K562 (cell line): ENCODE measurements at regions not wholly inside any gene's neighbourhood (a gene's known extent, or its start where the extent isn't known, plus 50 kb on each side); places are given as distances from the start of the nearest gene placed in this dataset.

Source experiments
- ATAC-seq: fragments of 200-7000 bp; cut with Tn5 transposase; 3 replicates; pipeline ENCODE4 v1.9.1; 2020; ENCODE audit warnings: moderate library complexity
- BruUV-seq: library from RNA; stranded (reverse); fragments of 400-500 nt; replicated peaks from 2 replicates; lab custom pipeline; 2021; lab: Mats Ljungman, UMichigan
- CTCF ChIA-PET: fragments of 300-600 bp; formaldehyde crosslinking; extraction: SDS; loops from one replicate; lab custom pipeline; 2021; ENCODE audit warnings: low intra/inter-chr PET ratio; lab: Yijun Ruan, JAX
- POLR2A ChIA-PET: fragments of 300-600, 350-650 bp; sonication (Branson Sonifier 250); formaldehyde crosslinking; extraction: SDS; loops from one replicate; lab custom pipeline; 2021; ENCODE audit warnings: antibody characterized with exemption, inconsistent platforms; lab: Yijun Ruan, JAX
- DNase-seq, 4 experiments: peaks; one replicate each; pipeline versions ENCODE4 v3.0.0 to v3.0.0-alpha.2; 2011 to 2018; ENCODE audit warnings: low spot score in 3 of 4, mixed read lengths in 3 of 4; ENCODE audit errors: extremely low read depth in 1 of 4
- FAIRE-seq: peaks from 2 replicates; lab custom pipeline; 2011; peaks lifted over from hg19 to GRCh38; lab: Jason Lieb, UNC
- H2AFZ ChIP-seq: 2 replicates; pipeline ENCODE4 v1.6.0; 2011; ENCODE audit warnings: low read depth, low read length, control low read depth, inconsistent platforms
- H3K27ac ChIP-seq: fragments of 200-600 bp; 3 replicates; pipeline ENCODE4 v1.8.0; 2011; ENCODE audit warnings: low read depth, mild to moderate bottlenecking, control low read depth, inconsistent platforms, low read length, moderate library complexity, mixed read lengths; ENCODE audit errors: extremely low read depth
- H3K27me3 ChIP-seq, 2 experiments: fragments of 300-600 bp in 1 of 2; 2 replicates in 1 of 2; 3 replicates in 1 of 2; pipeline versions ENCODE4 v1.6.0 to v1.8.0; 2011; ENCODE audit warnings: inconsistent platforms in 2 of 2, low read length in 2 of 2, mild to moderate bottlenecking in 1 of 2, mixed read lengths in 1 of 2, moderate library complexity in 1 of 2; ENCODE audit not compliant: control insufficient read depth in 2 of 2, insufficient read depth in 2 of 2
- H3K36me3 ChIP-seq: fragments of 300-600 bp; 3 replicates; pipeline ENCODE4 v1.8.0; 2011; ENCODE audit warnings: mild to moderate bottlenecking, low read length, inconsistent platforms; ENCODE audit not compliant: control insufficient read depth, insufficient read depth
- H3K4me1 ChIP-seq, 2 experiments: fragments of 200-600 bp in 1 of 2; replicated peaks in 1 of 2; 2 replicates in 1 of 2; 3 replicates in 1 of 2; pipeline versions ENCODE4 v1.5.1 to v1.8.0; 2011; ENCODE audit warnings: inconsistent platforms in 2 of 2, low read length in 2 of 2, mild to moderate bottlenecking in 1 of 2, mixed read lengths in 1 of 2, moderate library complexity in 1 of 2; ENCODE audit not compliant: control insufficient read depth in 2 of 2, insufficient read depth in 2 of 2
- H3K4me2 ChIP-seq: 2 replicates; pipeline ENCODE4 v1.6.1; 2011; ENCODE audit warnings: low read length, control low read depth, inconsistent platforms, mixed read lengths; ENCODE audit not compliant: insufficient read depth
- H3K4me3 ChIP-seq: fragments of 200-600 bp; sonication (generic), shearing (Covaris generic); 2 replicates; pipeline ENCODE4 v1.5.1; 2016; ENCODE audit warnings: control low read depth, inconsistent platforms
- H3K79me2 ChIP-seq: fragments of 200-600 bp; 3 replicates; pipeline ENCODE4 v1.8.0; 2011; ENCODE audit warnings: low read length, inconsistent platforms; ENCODE audit not compliant: control insufficient read depth, insufficient read depth
- H3K9ac ChIP-seq, 2 experiments: 2 replicates each; pipeline versions ENCODE4 v1.6.0 to v1.6.1; 2011; ENCODE audit warnings: low read depth in 2 of 2, low read length in 2 of 2, control low read depth in 1 of 2, inconsistent platforms in 1 of 2, mild to moderate bottlenecking in 1 of 2, mixed read lengths in 1 of 2; ENCODE audit not compliant: insufficient read depth in 1 of 2
- H3K9me1 ChIP-seq: one replicate; pipeline ENCODE4 v1.6.0; 2011; ENCODE audit warnings: inconsistent platforms, mild to moderate bottlenecking, low read length, moderate library complexity; ENCODE audit not compliant: control insufficient read depth, insufficient read depth
- H3K9me3 ChIP-seq: replicated peaks from 2 replicates; pipeline ENCODE4 v1.5.1; 2011; ENCODE audit warnings: low read depth, low read length, inconsistent platforms; ENCODE audit not compliant: control insufficient read depth, insufficient read depth
- H4K20me1 ChIP-seq: replicated peaks from 2 replicates; pipeline ENCODE4 v1.6.1; 2011; ENCODE audit warnings: low read length, inconsistent platforms, mixed read lengths; ENCODE audit not compliant: control insufficient read depth, insufficient read depth
- NR3C1 ChIP-seq: sonication (generic); formaldehyde crosslinking; IDR thresholded peaks from 2 replicates; pipeline ENCODE4 v1.8.1; 2022; ENCODE audit warnings: missing genetic modification reagents
- NR4A1 ChIP-seq, 2 experiments: fragments of 250-450 bp in 1 of 2; fragments of 450-650 bp in 1 of 2; sonication (Bioruptor Pico) in 1 of 2; IDR thresholded peaks; 2 replicates each; pipeline versions ENCODE4 v1.4.0 to v1.6.1; 2016 to 2020; ENCODE audit warnings: mild to moderate bottlenecking in 2 of 2, missing compliant biosample characterization in 1 of 2, missing genetic modification characterization in 1 of 2, moderate library complexity in 1 of 2
- PHF8 ChIP-seq: fragments of 200-600 bp; sonication (generic); IDR thresholded peaks from 2 replicates; pipeline ENCODE4 v1.6.1; 2012; ENCODE audit warnings: mixed run types, mild to moderate bottlenecking, inconsistent platforms, low read length, moderate library complexity, borderline replicate concordance
- RAD21 ChIP-seq, 2 experiments: fragments of 250-450 bp in 1 of 2; fragments of 450-650 bp in 1 of 2; sonication (Bioruptor Pico) in 1 of 2; formaldehyde crosslinking in 1 of 2; IDR thresholded peaks in 1 of 2; conservative IDR thresholded peaks in 1 of 2; 2 replicates each; pipeline versions ENCODE4 v1.4.0 to v1.8.0; 2020 to 2022; ENCODE audit warnings: mild to moderate bottlenecking in 2 of 2, moderate library complexity in 1 of 2
- SMAD3 ChIP-seq: fragments of 450-650 bp; formaldehyde crosslinking; conservative IDR thresholded peaks from 2 replicates; pipeline ENCODE4 v1.4.0; 2020; ENCODE audit warnings: mild to moderate bottlenecking
- TEAD1 ChIP-seq, 2 experiments: fragments of 450-650 bp in 1 of 2; sonication (generic) in 1 of 2; formaldehyde crosslinking; IDR thresholded peaks; 2 replicates each; pipeline versions ENCODE4 v1.4.0 to v1.8.0; 2020 to 2022; ENCODE audit warnings: mild to moderate bottlenecking in 2 of 2, missing genetic modification reagents in 1 of 2
- TEAD4 ChIP-seq, 2 experiments: sonication (generic) in 1 of 2; formaldehyde crosslinking in 1 of 2; IDR thresholded peaks; 2 replicates each; pipeline versions ENCODE4 v1.6.1 to v1.8.0; 2012 to 2022; ENCODE audit warnings: borderline replicate concordance in 1 of 2, inconsistent platforms in 1 of 2, low read length in 1 of 2, mild to moderate bottlenecking in 1 of 2, missing genetic modification reagents in 1 of 2
- ZC3H4 ChIP-seq: sonication (generic); formaldehyde crosslinking; IDR thresholded peaks from 2 replicates; pipeline ENCODE4 v1.9.0; 2021; ENCODE audit warnings: missing genetic modification reagents, borderline replicate concordance
- ZNF263 ChIP-seq: sonication (generic); formaldehyde crosslinking; IDR thresholded peaks from 2 replicates; pipeline ENCODE4 v1.8.0; 2022; ENCODE audit warnings: mild to moderate bottlenecking, missing genetic modification reagents, borderline replicate concordance
- WGBS: fragments of 100-300 bp; shearing (Covaris generic); methylation state at CpG from one replicate; pipeline ENCODE4 v1.1.6; 2016; ENCODE audit warnings: low coverage, mixed read lengths; ENCODE audit not compliant: insufficient coverage; ENCODE audit errors: missing lambda C conversion rate; 5-methylcytosine and 5-hydroxymethylcytosine counted together
- in situ Hi-C: fragments of 300-500 bp; cut with MboI; formaldehyde crosslinking; loops from 4 replicates; pipeline ENCODE4 v1.15.0; 2018; ENCODE audit warnings: inconsistent platforms, mixed read lengths
- intact Hi-C: fragments of 100-400 bp; cut with micrococcal nuclease; formaldehyde crosslinking; loops from 2 replicates; pipeline ENCODE4 v1.14.2; 2022
- TF ChIP-seq, protein P1 (sequence below): fragments of 450-650 bp; IDR thresholded peaks from 2 replicates; pipeline ENCODE4 v1.6.1; 2016; ENCODE audit warnings: antibody characterized with exemption
- TF ChIP-seq, protein P2 (sequence below): fragments of 250-450 bp; sonication (Bioruptor Pico); IDR thresholded peaks from 2 replicates; pipeline ENCODE4 v1.8.0; 2022; ENCODE audit warnings: inconsistent platforms

DNA sequence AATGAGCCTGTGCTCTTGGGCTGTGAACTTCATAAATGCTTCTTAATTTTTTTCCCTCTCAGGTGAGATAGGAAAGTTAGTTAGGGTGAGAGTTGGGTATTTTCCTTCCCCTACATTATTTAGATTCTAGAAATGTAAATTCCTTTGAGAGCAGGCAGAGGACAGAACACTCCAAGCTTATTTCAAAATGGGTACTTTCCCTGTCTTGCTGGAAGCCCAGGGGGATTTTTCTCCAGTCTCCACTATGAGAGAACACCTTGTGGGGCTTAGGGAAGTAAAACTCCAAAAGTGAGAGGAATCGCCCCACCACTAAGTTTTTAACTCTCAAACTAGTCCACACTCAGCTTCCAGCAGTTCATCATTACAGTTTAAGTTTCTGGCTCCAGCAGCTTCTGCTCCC, 253.2 kb upstream of the CTAGE1 start (continued):
- TF ChIP-seq, protein P1, sequence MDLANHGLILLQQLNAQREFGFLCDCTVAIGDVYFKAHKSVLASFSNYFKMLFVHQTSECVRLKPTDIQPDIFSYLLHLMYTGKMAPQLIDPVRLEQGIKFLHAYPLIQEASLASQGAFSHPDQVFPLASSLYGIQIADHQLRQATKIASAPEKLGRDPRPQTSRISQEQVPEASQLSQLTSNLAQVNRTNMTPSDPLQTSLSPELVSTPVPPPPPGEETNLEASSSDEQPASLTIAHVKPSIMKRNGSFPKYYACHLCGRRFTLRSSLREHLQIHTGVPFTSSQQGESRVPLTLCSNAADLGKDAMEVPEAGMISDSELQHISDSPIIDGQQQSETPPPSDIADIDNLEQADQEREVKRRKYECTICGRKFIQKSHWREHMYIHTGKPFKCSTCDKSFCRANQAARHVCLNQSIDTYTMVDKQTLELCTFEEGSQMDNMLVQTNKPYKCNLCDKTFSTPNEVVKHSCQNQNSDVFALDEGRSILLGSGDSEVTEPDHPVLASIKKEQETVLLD: no peak
- no peak for TF ChIP-seq NR4A1 (CRISPR knock-in tag; IDR thresholded peaks at IDR 0.05)
- no peak for TF ChIP-seq NR4A1 (tag; IDR thresholded peaks at IDR 0.05)
- no peak for TF ChIP-seq TEAD4 (IDR thresholded peaks at IDR 0.05; ENCODE audit: low read length)
- TF ChIP-seq TEAD4 (CRISPR knock-in tag; IDR thresholded peaks at IDR 0.05; ENCODE audit: borderline replicate concordance): no peak
- TF ChIP-seq SMAD3 (CRISPR knock-in tag): no peak
- TF ChIP-seq ZNF263 (CRISPR knock-in tag): no peak
- TF ChIP-seq PHF8: no peak
- no peak for TF ChIP-seq RAD21 (CRISPR knock-in tag; conservative IDR thresholded peaks at IDR 0.05 in 1 of 2, IDR thresholded peaks at IDR 0.05 in 1 of 2)

DNA sequence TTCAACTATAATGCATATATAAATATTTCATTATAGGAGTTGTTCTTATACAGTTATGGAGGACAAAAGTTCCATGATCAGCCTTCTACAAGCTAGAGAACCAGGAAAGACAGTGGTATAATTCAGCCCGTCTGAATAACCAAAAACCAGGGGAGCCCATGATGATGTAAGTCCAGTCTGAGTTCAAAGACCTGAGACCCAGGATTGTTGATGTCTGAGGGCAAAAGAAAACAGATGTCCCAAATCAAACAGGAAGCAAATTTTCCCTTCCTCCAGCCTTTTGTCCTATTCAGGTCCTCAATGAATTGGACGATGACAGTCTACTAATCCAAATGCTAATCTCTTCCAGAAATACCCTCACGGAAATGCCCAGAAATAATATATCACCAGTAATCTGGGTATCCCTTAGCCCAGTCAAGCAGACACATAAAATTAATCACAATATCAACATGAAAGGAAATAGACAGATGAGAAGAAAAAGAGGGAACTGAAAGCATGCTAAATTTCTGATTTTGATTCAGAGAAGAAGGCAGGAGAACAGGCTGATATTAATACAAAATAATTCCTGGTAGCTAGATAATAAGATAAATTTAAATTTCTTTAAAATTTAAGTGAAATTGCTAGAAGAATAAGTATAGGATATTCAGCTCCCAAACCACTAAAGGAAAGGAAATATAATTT, 255.6 kb upstream of the CTAGE1 start:
- CTCF ChIA-PET: no interaction called here
- no peak for DNase-seq
- TF ChIP-seq ZC3H4 (CRISPR knock-in tag) (no peak), TEAD1 (CRISPR knock-in tag; IDR thresholded peaks at IDR 0.05) (no peak), NR3C1 (CRISPR knock-in tag) (no peak)
- TF ChIP-seq, protein P2, sequence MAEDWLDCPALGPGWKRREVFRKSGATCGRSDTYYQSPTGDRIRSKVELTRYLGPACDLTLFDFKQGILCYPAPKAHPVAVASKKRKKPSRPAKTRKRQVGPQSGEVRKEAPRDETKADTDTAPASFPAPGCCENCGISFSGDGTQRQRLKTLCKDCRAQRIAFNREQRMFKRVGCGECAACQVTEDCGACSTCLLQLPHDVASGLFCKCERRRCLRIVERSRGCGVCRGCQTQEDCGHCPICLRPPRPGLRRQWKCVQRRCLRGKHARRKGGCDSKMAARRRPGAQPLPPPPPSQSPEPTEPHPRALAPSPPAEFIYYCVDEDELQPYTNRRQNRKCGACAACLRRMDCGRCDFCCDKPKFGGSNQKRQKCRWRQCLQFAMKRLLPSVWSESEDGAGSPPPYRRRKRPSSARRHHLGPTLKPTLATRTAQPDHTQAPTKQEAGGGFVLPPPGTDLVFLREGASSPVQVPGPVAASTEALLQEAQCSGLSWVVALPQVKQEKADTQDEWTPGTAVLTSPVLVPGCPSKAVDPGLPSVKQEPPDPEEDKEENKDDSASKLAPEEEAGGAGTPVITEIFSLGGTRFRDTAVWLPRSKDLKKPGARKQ (CRISPR knock-in tag): no peak
- Histone ChIP-seq H3K9ac (no peak overlapping the region), H3K4me1 (peaks cover 0 to 7% of the 10 kb centered on the region in 2 experiments; a peak in 3 of 5 replicates), H3K79me2 (no peaks in the 10 kb centered on the region), H3K4me2 (no peak overlapping the region), H4K20me1 (no peaks in the 10 kb centered on the region), H3K27ac (no peak overlapping the region), H3K36me3 (no peaks in the 10 kb centered on the region), H3K4me3 (no peak overlapping the region), H3K9me1 (peaks cover 3% of the 10 kb centered on the region), H3K9me3 (no peaks in the 10 kb centered on the region), H2AFZ (no peak overlapping the region), H3K27me3 (no peaks in the 10 kb centered on the region; a peak in 1 of 5 replicates)
- POLR2A ChIA-PET: no interaction called here
- in situ Hi-C loops (no loop called here), intact Hi-C loops (no loop called here)
- FAIRE-seq: no peak
- ATAC-seq: no peak
- 0% methylated on average over 3 of the region's 3 CpGs for WGBS
- BruUV-seq: no TSS peak
